HG03108 (cell line): ENCODE measurements at regions not wholly inside any gene's neighbourhood (a gene's known extent, or its start where the extent isn't known, plus 50 kb on each side); places are given as distances from the start of the nearest gene placed in this dataset.
"Not testable (repeated sequence)": the region's sequence is repeated elsewhere in the genome, so short reads cannot be mapped to it uniquely, and the experiment has no call there.

ENCODE experiments used
- ATAC-seq: cut with Tn5 transposase; IDR thresholded peaks from one replicate; pipeline ENCODE4 v1.9.1; 2021; ENCODE audit warnings: moderate library complexity; ENCODE audit not compliant: unreplicated experiment

GRCh38 chr18:11388755-11389680 lies 220.4 kb upstream of the SLC35G4 start:
- ATAC-seq, result no peak

- no peak for ATAC-seq
Observed at GRCh38 chr18:11387880-11388279, 221.5 kb upstream of the SLC35G4 start.

DNA sequence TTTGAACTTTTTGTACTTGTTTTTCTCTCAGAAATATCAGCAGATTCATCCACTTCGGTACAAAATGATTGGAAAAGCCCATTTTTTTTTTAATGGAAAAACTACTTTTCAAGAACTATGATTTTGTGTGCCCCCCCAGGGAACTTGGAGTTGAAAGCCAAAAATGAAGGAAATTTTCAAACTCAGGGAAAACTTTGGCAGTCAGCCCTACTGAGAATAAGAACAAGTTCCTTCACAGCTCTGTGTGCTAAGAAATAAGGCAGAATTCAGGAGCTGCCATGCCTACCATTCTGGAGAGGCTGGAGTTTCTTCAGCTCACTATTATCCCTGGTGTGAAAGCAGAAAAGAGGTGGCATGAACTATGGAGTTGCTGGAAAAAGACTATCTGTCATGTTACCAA lies 226.0 kb upstream of the SLC35G4 start:
- no peak for ATAC-seq

- ATAC-seq, result no peak
Observed at GRCh38 chr18:11380968-11381367, 228.4 kb upstream of the SLC35G4 start.

GRCh38 chr18:11379660-11380059 lies 229.7 kb upstream of the SLC35G4 start:
- ATAC-seq, result no peak

DNA sequence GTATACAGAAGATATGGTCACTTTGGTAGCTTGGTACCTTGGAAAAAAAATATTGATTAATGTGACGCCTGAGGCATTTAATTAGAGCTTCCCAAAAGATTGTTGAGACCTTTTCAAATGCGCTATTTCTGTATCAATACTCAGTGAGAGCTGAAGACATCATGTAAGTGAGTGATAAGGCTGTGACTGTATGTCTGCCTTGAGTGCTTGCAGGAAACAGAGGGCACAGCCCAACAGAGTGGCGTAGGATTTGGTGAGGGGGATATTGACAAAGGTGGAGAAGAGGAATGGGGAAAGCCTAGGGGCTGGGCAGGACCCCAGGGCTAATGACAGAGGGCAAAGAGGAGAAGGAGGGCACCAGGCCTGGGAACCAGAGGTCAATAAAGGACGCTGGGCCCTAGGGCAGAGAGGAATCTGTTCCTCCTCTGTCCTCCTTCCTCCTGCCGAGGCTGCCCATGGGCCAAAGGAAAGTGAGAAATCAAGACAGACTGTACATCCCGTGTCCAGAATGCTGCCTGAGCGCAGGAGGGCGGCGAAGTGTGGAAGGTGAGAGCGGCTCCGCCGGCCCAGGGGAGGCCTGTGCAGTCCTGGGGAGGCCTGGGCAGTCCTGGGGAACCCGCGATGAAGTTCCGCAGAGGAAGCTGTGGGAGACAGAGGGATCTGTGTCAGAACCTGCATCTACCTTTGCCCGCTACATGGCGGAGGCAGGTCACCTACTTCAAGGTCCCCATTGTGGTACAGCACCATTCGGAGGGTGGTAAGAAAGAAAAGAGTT lies 228.6 kb upstream of the PIEZO2 start:
- no peak for ATAC-seq

DNA sequence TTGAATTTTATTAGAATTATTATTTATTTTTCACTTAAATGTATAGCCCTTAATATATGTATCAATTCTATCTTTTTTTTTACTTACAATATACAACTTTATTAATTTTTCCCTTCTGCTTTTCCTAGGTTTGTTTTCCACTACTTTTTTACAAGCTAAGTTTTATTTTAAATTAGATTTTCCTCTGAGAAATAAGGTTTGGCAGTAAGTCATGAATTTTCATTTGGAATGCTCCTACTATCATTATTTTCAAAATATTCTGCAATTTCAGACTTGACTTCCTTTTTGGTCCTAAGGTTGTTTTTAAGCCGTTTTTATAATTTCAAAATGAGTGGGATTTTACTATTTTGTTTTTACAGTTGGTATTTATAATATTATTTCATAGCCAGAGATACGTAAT lies 222.8 kb upstream of the PIEZO2 start:
- no peak for ATAC-seq

DNA sequence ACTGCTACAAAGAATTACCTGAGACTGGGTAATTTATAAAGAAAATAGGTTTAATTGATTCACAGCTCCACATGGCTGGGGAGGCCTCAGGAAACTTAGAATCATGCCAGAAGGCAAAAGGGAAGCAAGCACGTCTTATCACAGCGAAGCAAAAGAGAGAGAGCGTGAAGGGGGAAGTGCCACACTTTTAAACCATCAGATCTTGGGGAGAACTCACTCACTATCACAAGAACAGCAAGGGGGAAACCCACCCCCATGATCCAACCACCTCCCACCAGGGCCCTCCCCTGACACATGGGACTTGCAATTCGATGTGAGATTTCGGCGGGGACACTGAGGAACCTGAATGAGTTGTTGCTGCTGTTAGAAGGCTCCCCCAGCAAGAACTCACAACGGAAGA lies 220.2 kb upstream of the PIEZO2 start:
- no peak for ATAC-seq

- no peak for ATAC-seq
Observed at GRCh38 chr18:11368020-11368419, 218.7 kb upstream of the PIEZO2 start.

- ATAC-seq, result no peak
Observed at GRCh38 chr18:11367351-11367750, 218.0 kb upstream of the PIEZO2 start.

DNA sequence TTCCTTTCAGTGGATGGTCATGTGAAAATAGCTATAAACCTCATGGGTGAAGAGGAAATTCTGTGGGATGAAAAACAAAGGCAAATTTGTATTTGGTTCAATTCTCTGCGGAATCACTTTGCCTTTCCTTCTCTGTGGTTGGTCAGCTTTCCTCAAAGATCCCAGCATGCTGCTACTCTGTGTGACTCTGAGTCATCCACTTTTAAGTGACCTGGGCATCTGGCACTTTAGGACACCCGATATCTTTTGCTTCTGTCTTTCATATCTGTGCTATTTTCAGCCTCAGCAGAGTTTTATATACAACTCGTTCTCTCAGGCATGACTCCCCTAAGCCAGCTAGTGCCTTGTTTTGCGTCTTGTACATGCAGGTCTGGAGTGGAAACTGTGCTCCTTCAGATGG lies 217.0 kb upstream of the PIEZO2 start:
- no peak for ATAC-seq

DNA sequence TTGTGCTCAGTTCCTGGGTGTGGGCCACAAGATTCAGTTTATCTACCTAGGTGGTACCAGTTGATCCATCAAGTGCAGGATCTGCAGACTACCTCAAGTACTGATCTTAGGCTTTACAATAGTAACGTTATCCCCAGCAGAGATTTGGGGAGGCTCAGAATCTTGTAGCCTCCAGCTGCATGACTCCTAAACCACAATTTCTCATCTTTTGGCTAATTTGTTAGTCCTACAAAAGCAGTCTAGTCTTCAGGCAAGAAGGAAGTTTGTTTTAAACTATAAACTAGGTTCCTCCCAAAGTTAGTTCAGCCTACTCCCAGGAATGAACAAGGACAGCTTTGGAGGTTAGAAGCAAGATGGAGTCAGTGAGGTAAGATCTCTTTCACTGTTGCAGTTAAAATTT lies 213.5 kb upstream of the PIEZO2 start:
- ATAC-seq, result no peak

GRCh38 chr18:11361862-11362261 lies 212.5 kb upstream of the PIEZO2 start:
- ATAC-seq, result not testable (repeated sequence)

- no peak for ATAC-seq
Observed at GRCh38 chr18:11357678-11358077, 208.3 kb upstream of the PIEZO2 start.

- not testable (repeated sequence) for ATAC-seq
Observed at GRCh38 chr18:11344576-11344975, 195.2 kb upstream of the PIEZO2 start.

- ATAC-seq, result no peak
Observed at GRCh38 chr18:11343096-11343495, 193.7 kb upstream of the PIEZO2 start.

GRCh38 chr18:11342115-11342514 lies 192.7 kb upstream of the PIEZO2 start:
- not testable (repeated sequence) for ATAC-seq

DNA sequence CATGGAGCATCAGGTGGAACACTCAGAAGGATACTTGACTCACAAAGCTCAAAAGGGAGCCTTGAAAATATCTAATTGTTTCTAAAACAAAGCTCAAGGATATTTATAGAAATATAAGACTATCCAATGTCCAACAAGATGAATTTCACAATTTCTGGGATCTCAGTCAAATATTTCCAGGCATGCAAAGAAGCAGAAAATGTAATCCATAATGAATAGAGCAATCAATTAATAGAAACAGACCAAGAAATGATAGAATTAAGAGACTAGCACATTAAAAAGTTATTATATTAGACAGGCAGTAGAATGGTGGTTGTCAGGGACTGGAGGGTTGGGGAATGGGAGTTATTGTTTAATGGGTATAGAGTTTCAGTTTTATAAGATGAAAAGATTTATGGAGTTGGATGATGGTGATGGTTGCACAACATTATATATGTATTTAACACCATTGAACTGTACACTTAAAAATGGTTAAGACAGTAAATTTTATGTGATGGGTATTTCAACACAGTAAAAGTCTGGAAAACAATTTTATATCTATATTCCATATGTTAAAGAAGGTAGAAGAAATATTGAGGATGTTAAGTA lies 189.9 kb upstream of the PIEZO2 start:
- no peak for ATAC-seq

DNA sequence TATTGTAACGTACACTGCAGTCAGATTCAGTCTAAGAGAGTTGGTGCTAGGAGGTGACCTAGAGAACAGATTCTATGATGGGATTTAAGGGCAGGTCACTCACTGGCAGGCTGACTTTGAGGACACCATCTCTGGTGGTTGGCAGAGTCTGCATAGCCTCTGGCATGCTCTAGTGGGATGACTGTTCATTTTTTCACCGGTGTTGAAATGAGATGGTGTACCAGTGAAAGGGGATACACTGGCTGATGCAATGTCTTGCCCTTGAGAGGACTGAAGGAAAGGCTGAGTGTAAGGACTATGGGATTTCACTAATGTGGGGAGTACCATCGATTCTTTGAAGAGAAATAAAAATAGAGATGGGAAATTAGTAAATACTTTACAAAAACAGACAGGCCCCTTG lies 186.9 kb upstream of the PIEZO2 start:
- ATAC-seq, result no peak

- ATAC-seq, result no peak
Observed at GRCh38 chr18:11327391-11328009, 178.1 kb upstream of the PIEZO2 start.
